Stomach (tissue), 8 donors: ENCODE measurements at regions not wholly inside any gene's neighbourhood (a gene's known extent, or its start where the extent isn't known, plus 50 kb on each side); places are given as distances from the start of the nearest gene placed in this dataset.

Experiments used
- DNase-seq, 2 donors: peaks; one replicate each; pipeline versions ENCODE4 v3.0.0 to v3.0.0-alpha.2; 2013 to 2019
- H3K27ac ChIP-seq, 5 donors: fragments of 200-600 bp in 4 of 5; sonication (generic) in 4 of 5; one replicate each; pipeline ENCODE4 v1.5.1; 2013 to 2019; ENCODE audit warnings: mild to moderate bottlenecking in 1 of 5, moderate library complexity in 1 of 5
- H3K27me3 ChIP-seq, 3 donors: fragments of 200-600 bp; sonication (generic); one replicate each; pipeline ENCODE4 v1.5.1; 2017 to 2019; ENCODE audit warnings: mixed run types in 1 of 3
- H3K36me3 ChIP-seq, 4 donors: fragments of 200-600 bp; sonication (generic); 1 replicate in 3 of 4; 2 replicates in 1 of 4; pipeline ENCODE4 v1.5.1; 2016 to 2019
- H3K4me1 ChIP-seq, 4 donors: fragments of 200-600 bp; sonication (generic); one replicate each; pipeline ENCODE4 v1.5.1; 2016 to 2019
- H3K4me3 ChIP-seq, 4 donors: fragments of 200-600 bp; sonication (generic) in 3 of 4; one replicate each; pipeline ENCODE4 v1.5.1; 2016 to 2019; ENCODE audit warnings: mild to moderate bottlenecking in 1 of 4
- H3K9me3 ChIP-seq, 4 donors: fragments of 200-600 bp; sonication (generic); one replicate each; pipeline ENCODE4 v1.5.1; 2016 to 2019
- CTCF ChIP-seq, 7 experiments: fragments of 450-650 bp in 4 of 7; fragments of 200-600 bp in 3 of 7; sonication (generic) in 3 of 7; IDR thresholded peaks; one replicate each; pipeline ENCODE4 v1.5.1; 2016 to 2019; ENCODE audit warnings: antibody characterized with exemption in 7 of 7, control low read depth in 2 of 7, mild to moderate bottlenecking in 1 of 7
- EP300 ChIP-seq: sonication (generic); formaldehyde crosslinking; IDR thresholded peaks from one replicate; pipeline ENCODE4 v1.6.1; 2017; ENCODE audit warnings: antibody characterized with exemption
- POLR2A ChIP-seq, 4 donors: fragments of 450-650 bp; IDR thresholded peaks; one replicate each; pipeline ENCODE4 v1.6.1; 2016; ENCODE audit warnings: antibody characterized with exemption in 4 of 4, control low read depth in 2 of 4, mild to moderate bottlenecking in 1 of 4, moderate library complexity in 1 of 4
- POLR2AphosphoS5 ChIP-seq, 3 donors: sonication (generic); formaldehyde crosslinking; IDR thresholded peaks; one replicate each; pipeline ENCODE4 v1.6.1; 2016; ENCODE audit warnings: antibody characterized with exemption in 3 of 3
- WGBS, 5 donors: extraction: QIAGEN DNeasy Blood & Tissue Kit in 3 of 5; methylation state at CpG; one replicate each; pipeline versions ENCODE4 v1.1.5 to v1.1.7; 2013 to 2018; 5-methylcytosine and 5-hydroxymethylcytosine counted together
- intact Hi-C: fragments of 100-400 bp; cut with DNase I; formaldehyde crosslinking; loops from one replicate; pipeline ENCODE4 v1.15.1; 2023; ENCODE audit warnings: low total_unique reads
- donor health status: healthy with polysubstance abuse.
- donor health status: Bipolar disorder and iron deficiency.
- donor health status: healthy.

- Histone ChIP-seq H3K27ac (no peak overlapping the region), H3K9me3 (peaks cover 0 to 14% (median 3%) of the 10 kb centered on the region in 4 donors), H3K4me1 (no peaks in the 10 kb centered on the region), H3K27me3 (no peaks in the 10 kb centered on the region), H3K36me3 (no peaks in the 10 kb centered on the region), H3K4me3 (no peak overlapping the region)
- intact Hi-C loops, result no loop called here
- no peak for TF ChIP-seq POLR2A (IDR thresholded peaks at IDR 0.05)
- no peak for DNase-seq
- 80 to 94% (median 89%) methylated on average over 5 of the region's 5 CpGs for WGBS, 5 donors
These were observed 1255.8 kb downstream of the SLITRK5 start for GRCh38 chr13:88926890-88927502.

GRCh38 chr13:88932950-88933349, 1261.8 kb downstream of the SLITRK5 start:
- Histone ChIP-seq H3K27ac (no peak overlapping the region), H3K9me3 (no peaks in the 10 kb centered on the region), H3K27me3 (no peaks in the 10 kb centered on the region), H3K36me3 (no peaks in the 10 kb centered on the region), H3K4me3 (no peak overlapping the region), H3K4me1 (no peaks in the 10 kb centered on the region)
- DNase-seq, result no peak
- no peak for TF ChIP-seq CTCF (IDR thresholded peaks at IDR 0.05)
- TF ChIP-seq EP300, result no peak
- TF ChIP-seq POLR2AphosphoS5 (IDR thresholded peaks at IDR 0.05), result no peak
- TF ChIP-seq POLR2A (IDR thresholded peaks at IDR 0.05), result no peak
- 67 to 84% (median 77%) methylated on average over 1 of the region's 1 CpG for WGBS, 5 donors
- intact Hi-C loops, result no loop called here

GRCh38 chr13:88937384-88937783, 1266.2 kb downstream of the SLITRK5 start:
- Histone ChIP-seq H3K36me3 (no peaks in the 10 kb centered on the region), H3K27me3 (no peaks in the 10 kb centered on the region), H3K27ac (no peak overlapping the region), H3K4me1 (no peaks in the 10 kb centered on the region), H3K9me3 (no peaks in the 10 kb centered on the region), H3K4me3 (no peak overlapping the region)
- WGBS, 5 donors, result 68 to 82% (median 78%) methylated on average over 3 of the region's 3 CpGs
- DNase-seq, result no peak
- TF ChIP-seq EP300 (no peak), POLR2AphosphoS5 (IDR thresholded peaks at IDR 0.05) (no peak), CTCF (IDR thresholded peaks at IDR 0.05) (no peak), POLR2A (IDR thresholded peaks at IDR 0.05) (no peak)
- intact Hi-C loops, result no loop called here

DNA sequence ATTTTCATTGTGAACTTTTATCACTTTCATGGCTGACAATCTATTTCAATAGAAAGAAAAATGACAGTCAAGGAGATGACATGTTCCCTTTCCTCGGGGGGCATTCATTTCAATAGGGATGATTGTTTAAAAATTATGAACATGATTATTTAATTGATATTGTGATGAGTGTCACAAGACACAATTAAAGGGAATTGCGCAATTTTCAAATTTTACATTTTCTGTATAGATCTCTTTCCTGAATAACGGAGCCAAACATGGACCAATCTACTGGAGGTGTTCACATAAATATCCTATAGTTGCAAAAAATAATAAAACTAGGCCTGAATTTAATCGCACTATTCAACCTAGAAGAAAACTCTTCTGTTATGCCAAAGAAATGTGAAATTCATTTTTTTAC, 1274.6 kb downstream of the SLITRK5 start:
- Histone ChIP-seq H3K36me3 (no peaks in the 10 kb centered on the region), H3K27me3 (no peaks in the 10 kb centered on the region), H3K9me3 (no peaks in the 10 kb centered on the region), H3K4me3 (no peak overlapping the region), H3K4me1 (no peaks in the 10 kb centered on the region), H3K27ac (no peak overlapping the region)
- intact Hi-C loops, result no loop called here
- DNase-seq, result no peak
- 83 to 91% (median 90%) methylated on average over 4 of the region's 4 CpGs for WGBS, 5 donors
- TF ChIP-seq POLR2AphosphoS5 (IDR thresholded peaks at IDR 0.05) (no peak), POLR2A (IDR thresholded peaks at IDR 0.05) (no peak), EP300 (no peak), CTCF (IDR thresholded peaks at IDR 0.05) (no peak)

DNA sequence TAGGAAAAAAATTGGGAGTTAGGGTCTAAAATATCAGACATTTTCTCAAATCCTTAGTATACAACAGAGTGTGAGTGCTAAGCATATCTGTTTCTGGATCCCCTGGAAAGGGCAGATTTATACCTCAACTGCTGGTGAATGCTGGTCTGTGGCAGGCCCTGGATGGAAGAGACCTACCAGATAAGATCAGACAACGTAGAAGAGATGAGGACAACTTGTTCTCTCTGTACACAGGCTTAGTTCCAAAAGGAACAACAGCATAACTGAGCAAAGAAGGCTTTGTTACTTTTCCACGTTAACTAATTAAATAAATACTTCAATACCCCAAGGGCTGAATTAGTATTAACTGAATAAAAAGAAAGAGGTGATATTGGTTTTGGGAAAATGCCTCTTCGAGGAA, 1277.3 kb downstream of the SLITRK5 start:
- no peak for DNase-seq
- intact Hi-C loops, result no loop called here
- WGBS, 5 donors, result 53 to 68% (median 63%) methylated on average over 3 of the region's 3 CpGs
- Histone ChIP-seq H3K27me3 (no peaks in the 10 kb centered on the region), H3K4me1 (no peaks in the 10 kb centered on the region), H3K27ac (no peak overlapping the region), H3K9me3 (no peaks in the 10 kb centered on the region), H3K4me3 (no peak overlapping the region), H3K36me3 (no peaks in the 10 kb centered on the region)
- TF ChIP-seq EP300 (no peak), POLR2A (IDR thresholded peaks at IDR 0.05) (no peak), CTCF (IDR thresholded peaks at IDR 0.05) (no peak), POLR2AphosphoS5 (IDR thresholded peaks at IDR 0.05) (no peak)
